ENCODE measurements at regions not wholly inside any gene's neighbourhood (a gene's known extent, or its start where the extent isn't known, plus 50 kb on each side); places are given as distances from the start of the nearest gene placed in this dataset.

- TF ChIP-seq, protein P1, sequence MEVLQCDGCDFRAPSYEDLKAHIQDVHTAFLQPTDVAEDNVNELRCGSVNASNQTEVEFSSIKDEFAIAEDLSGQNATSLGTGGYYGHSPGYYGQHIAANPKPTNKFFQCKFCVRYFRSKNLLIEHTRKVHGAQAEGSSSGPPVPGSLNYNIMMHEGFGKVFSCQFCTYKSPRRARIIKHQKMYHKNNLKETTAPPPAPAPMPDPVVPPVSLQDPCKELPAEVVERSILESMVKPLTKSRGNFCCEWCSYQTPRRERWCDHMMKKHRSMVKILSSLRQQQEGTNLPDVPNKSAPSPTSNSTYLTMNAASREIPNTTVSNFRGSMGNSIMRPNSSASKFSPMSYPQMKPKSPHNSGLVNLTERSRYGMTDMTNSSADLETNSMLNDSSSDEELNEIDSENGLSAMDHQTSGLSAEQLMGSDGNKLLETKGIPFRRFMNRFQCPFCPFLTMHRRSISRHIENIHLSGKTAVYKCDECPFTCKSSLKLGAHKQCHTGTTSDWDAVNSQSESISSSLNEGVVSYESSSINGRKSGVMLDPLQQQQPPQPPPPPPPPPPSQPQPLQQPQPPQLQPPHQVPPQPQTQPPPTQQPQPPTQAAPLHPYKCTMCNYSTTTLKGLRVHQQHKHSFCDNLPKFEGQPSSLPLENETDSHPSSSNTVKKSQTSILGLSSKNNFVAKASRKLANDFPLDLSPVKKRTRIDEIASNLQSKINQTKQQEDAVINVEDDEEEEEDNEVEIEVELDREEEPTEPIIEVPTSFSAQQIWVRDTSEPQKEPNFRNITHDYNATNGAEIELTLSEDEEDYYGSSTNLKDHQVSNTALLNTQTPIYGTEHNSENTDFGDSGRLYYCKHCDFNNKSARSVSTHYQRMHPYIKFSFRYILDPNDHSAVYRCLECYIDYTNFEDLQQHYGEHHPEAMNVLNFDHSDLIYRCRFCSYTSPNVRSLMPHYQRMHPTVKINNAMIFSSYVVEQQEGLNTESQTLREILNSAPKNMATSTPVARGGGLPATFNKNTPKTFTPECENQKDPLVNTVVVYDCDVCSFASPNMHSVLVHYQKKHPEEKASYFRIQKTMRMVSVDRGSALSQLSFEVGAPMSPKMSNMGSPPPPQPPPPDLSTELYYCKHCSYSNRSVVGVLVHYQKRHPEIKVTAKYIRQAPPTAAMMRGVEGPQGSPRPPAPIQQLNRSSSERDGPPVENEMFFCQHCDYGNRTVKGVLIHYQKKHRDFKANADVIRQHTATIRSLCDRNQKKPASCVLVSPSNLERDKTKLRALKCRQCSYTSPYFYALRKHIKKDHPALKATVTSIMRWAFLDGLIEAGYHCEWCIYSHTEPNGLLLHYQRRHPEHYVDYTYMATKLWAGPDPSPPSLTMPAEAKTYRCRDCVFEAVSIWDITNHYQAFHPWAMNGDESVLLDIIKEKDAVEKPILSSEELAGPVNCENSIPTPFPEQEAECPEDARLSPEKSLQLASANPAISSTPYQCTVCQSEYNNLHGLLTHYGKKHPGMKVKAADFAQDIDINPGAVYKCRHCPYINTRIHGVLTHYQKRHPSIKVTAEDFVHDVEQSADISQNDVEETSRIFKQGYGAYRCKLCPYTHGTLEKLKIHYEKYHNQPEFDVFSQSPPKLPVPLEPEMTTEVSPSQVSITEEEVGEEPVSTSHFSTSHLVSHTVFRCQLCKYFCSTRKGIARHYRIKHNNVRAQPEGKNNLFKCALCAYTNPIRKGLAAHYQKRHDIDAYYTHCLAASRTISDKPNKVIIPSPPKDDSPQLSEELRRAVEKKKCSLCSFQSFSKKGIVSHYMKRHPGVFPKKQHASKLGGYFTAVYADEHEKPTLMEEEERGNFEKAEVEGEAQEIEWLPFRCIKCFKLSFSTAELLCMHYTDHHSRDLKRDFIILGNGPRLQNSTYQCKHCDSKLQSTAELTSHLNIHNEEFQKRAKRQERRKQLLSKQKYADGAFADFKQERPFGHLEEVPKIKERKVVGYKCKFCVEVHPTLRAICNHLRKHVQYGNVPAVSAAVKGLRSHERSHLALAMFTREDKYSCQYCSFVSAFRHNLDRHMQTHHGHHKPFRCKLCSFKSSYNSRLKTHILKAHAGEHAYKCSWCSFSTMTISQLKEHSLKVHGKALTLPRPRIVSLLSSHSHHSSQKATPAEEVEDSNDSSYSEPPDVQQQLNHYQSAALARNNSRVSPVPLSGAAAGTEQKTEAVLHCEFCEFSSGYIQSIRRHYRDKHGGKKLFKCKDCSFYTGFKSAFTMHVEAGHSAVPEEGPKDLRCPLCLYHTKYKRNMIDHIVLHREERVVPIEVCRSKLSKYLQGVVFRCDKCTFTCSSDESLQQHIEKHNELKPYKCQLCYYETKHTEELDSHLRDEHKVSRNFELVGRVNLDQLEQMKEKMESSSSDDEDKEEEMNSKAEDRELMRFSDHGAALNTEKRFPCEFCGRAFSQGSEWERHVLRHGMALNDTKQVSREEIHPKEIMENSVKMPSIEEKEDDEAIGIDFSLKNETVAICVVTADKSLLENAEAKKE (CRISPR knock-in tag; IDR thresholded peaks at IDR 0.05), result no peak
- no peak for TF ChIP-seq JUNB (IDR thresholded peaks at IDR 0.05; ENCODE audit: unreplicated experiment)
- TF ChIP-seq ZNF331 (CRISPR knock-in tag; IDR thresholded peaks at IDR 0.05; ENCODE audit: low read depth), result no peak
- TF ChIP-seq ETS1 (IDR thresholded peaks at IDR 0.05), result no peak
- no peak for TF ChIP-seq STAT1 (IDR thresholded peaks at IDR 0.05; ENCODE audit: unreplicated experiment)
- TF ChIP-seq, protein P2, sequence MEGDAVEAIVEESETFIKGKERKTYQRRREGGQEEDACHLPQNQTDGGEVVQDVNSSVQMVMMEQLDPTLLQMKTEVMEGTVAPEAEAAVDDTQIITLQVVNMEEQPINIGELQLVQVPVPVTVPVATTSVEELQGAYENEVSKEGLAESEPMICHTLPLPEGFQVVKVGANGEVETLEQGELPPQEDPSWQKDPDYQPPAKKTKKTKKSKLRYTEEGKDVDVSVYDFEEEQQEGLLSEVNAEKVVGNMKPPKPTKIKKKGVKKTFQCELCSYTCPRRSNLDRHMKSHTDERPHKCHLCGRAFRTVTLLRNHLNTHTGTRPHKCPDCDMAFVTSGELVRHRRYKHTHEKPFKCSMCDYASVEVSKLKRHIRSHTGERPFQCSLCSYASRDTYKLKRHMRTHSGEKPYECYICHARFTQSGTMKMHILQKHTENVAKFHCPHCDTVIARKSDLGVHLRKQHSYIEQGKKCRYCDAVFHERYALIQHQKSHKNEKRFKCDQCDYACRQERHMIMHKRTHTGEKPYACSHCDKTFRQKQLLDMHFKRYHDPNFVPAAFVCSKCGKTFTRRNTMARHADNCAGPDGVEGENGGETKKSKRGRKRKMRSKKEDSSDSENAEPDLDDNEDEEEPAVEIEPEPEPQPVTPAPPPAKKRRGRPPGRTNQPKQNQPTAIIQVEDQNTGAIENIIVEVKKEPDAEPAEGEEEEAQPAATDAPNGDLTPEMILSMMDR (conservative IDR thresholded peaks at IDR 0.05; ENCODE audit: low read depth in 2 of 2), result no peak
- TF ChIP-seq CREB1 (CRISPR knock-in tag; IDR thresholded peaks at IDR 0.05; ENCODE audit: low read depth), result no peak
- TF ChIP-seq POLR2AphosphoS5 (IDR thresholded peaks at IDR 0.05; ENCODE audit: low read depth), result no peak
Measured at GRCh38 chr9:12921621-12922020, 146.8 kb downstream of the LURAP1L start (continued).

All from GM23338 (cell line).